SIG-M5 treated with dmso at 0.1 percent for 504 hours (cell line): ENCODE measurements at regions not wholly inside any gene's neighbourhood (a gene's known extent, or its start where the extent isn't known, plus 50 kb on each side); places are given as distances from the start of the nearest gene placed in this dataset.

Experiments
- DNase-seq: peaks from one replicate; lab custom pipeline; 2025; ENCODE audit not compliant: unreplicated experiment; lab: John Stamatoyannopoulos, UW

DNA sequence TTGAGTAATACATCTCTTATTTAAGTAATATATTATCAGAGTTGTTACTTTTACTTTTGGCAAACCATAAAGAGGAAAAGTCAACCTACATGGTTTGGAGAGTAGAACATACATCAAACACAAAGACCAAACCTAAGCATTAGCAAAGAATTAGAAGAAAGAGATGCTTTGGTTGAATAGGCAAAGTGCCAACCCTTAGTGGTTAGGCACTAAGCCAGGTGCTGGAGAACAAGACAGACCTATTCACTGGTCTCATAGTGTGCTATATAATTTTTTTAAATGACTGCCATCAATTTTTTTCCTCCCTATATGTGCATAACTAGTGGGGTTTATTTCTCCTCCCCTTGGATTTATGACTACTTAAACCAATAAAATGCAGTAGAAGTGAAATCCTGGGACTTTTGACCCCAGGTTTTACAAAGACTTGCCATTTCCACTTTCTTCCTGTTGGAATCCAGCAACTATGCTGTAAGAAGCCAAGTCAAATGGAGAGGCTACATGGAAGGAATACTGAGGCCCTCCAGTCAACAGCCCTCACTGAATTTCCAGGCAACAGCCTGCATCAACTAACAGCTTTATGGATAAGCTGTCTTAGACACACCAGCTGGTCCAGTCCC is 69.8 kb upstream of the HAO2 start:
- no peak for DNase-seq

DNA sequence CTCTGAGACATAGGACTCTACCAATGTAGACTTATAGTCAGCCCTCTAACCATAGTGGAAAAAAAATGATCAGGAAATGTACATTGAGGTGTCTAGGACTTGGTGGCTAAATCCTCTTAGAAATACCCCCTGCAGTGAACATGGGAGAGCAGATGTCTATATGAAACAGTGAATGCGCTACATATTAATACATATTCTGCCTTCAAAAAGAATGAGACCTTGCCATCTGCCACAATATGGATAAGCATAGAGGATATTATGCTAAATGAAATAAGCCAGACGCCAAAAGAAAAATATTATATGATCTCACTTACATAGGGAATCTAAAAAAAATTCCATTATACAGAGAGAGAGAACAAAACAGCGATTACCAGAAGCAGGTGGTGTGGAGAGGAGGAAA is 66.6 kb upstream of the HAO2 start:
- no peak for DNase-seq

DNA sequence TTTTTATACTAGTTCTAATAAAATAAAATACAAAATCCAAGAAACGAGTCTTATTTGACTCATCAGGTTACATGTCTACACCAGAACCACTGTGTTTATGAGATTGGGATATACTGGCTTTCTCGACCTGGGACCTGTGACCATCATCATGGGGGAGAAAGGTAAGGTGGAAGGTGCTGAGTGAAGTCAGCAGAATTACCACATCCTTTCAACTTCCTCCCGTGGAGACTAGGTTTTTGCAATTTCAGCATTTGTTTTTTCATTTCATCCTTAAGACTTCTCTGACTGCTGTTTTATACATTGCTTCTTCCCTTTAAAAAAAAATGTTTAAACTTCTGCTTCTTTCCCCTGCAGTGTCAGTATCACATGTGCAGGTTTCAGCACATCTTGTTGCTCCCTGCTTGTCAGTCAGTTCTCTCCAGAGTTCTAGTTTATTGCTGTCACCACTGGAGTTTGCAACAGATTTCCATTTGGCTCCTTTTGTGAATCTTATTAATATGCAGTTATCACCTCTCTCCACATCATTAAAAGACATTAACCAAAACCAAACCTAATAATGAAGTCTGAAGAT is 60.4 kb upstream of the HAO2 start:
- no peak for DNase-seq

- no peak for DNase-seq
Measured at GRCh38 chr1:119308806-119309205, 59.8 kb upstream of the HAO2 start.

GRCh38 chr1:119310301-119310700 is 58.3 kb upstream of the HAO2 start:
- DNase-seq: no peak

- no peak for DNase-seq
Measured at GRCh38 chr1:119312500-119312899, 56.1 kb upstream of the HAO2 start.

GRCh38 chr1:119314001-119314796 is 54.4 kb upstream of the HAO2 start:
- no peak for DNase-seq

GRCh38 chr1:119316870-119317416 is 51.6 kb upstream of the HAO2 start:
- DNase-seq: no peak

DNA sequence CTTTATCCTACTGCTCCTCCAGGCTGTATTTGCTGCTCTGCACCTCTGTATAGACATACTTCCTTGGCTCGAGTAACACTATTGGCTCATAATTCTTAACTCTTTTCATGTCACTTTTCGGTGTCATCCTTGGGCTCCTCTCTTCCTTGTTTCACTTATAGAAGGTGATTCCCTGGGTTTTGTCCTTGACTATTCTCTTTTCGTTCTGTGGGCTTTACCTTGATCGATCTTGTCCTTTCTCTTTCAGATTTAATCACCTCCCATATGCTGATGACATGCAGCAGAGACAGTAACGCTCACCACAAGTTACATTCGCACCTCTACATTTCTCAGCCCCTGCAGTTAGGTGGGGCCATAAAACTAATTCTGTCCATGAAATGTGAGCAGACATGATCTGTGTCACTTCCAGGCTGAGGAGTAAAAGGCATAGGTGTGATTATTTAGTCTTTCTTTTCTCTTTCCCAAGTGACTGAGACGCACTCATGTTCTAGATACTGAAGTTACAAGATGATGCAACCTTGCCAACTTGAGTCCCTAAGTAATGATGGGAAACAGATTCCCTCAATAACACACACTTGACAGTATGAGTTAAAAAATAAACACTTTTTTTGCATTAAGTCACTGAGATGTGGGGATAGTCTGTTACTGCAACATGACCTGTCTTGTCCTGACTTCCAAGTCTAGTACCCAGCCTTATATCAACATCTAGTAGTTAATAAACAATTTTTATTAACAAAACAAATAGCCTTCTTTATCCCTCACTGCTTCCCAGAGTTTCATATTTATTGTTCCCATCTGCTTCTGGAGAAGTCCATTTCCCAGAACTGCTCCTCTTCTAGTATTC is 49.9 kb upstream of the HAO2 start:
- no peak for DNase-seq
